ENCODE measurements at regions not wholly inside any gene's neighbourhood (a gene's known extent, or its start where the extent isn't known, plus 50 kb on each side); places are given as distances from the start of the nearest gene placed in this dataset.

DNA sequence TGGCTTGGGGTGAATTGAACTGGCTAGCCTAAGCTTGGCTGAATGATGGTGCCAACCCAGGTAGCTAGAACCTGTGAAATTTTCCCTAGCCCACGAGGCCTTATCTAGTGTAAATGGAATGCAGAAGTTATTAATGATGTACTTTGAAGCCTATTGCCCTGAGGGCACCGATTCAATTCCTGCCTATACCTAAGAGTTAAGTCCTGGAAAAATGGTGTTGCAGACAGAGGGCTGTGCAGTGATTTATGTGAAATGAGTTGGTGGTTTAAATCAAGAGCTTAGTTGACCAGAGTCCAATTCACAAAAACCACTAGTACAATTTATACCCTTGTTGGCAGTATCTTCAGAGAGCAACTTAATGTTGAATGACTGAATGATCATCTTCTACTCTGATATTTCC, 373.8 kb upstream of the JAG1 start:
- Histone ChIP-seq H3K36me3 (no peaks in the 10 kb centered on the region), H3K4me3 (ENCODE audit: low read depth in 1 of 2, low read length in 1 of 2) (no peak overlapping the region), H3K9me3 (no peaks in the 10 kb centered on the region), H3K27ac (no peak overlapping the region), H3K4me1 (ENCODE audit: control insufficient read depth in 1 of 2, insufficient read depth in 1 of 2, low read depth in 1 of 2, low read length in 1 of 2) (no peaks in the 10 kb centered on the region), H3K27me3 (no peaks in the 10 kb centered on the region)
- TF ChIP-seq, protein P1, sequence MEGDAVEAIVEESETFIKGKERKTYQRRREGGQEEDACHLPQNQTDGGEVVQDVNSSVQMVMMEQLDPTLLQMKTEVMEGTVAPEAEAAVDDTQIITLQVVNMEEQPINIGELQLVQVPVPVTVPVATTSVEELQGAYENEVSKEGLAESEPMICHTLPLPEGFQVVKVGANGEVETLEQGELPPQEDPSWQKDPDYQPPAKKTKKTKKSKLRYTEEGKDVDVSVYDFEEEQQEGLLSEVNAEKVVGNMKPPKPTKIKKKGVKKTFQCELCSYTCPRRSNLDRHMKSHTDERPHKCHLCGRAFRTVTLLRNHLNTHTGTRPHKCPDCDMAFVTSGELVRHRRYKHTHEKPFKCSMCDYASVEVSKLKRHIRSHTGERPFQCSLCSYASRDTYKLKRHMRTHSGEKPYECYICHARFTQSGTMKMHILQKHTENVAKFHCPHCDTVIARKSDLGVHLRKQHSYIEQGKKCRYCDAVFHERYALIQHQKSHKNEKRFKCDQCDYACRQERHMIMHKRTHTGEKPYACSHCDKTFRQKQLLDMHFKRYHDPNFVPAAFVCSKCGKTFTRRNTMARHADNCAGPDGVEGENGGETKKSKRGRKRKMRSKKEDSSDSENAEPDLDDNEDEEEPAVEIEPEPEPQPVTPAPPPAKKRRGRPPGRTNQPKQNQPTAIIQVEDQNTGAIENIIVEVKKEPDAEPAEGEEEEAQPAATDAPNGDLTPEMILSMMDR (IDR thresholded peaks at IDR 0.05): no peak

DNA sequence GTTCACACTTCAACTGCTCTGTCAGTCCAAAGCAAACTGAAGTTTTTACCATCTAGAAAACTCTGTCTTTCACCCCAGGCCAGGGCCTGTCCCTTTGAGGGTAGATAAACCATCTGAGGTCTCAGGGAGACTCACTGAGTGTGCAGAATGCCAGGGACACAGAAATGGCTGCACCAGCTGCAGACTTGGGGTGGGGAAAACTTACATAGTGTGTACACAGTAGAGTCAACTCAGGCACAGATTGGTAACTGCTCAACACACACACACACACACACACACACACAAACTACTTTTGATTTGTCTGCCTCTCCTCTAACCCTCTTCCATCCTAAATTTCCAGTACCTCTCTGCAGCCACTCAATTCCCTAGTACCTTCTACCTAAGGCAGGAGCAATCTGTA, 374.9 kb upstream of the JAG1 start:
- H3K27me3 ChIP-seq: no peaks in the 10 kb centered on the region

DNA sequence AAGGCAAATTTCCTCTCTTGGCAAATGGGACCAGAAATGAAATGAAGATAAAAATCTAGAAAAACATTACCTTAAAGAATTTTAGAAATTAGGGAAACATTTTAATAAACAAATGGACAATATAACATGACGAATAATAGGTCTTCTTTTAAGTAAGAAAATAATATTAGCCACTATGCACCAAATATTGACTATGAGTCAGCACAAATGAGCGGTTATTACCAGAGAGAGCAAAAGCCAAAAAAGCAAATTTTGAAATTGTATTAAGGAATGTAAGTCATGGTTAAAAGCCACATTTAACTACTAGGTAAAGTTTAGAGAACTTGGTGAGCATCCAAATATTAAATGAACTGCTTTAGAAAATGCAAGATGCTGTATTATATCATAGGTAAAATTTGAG, 376.6 kb upstream of the JAG1 start:
- no peaks in the 10 kb centered on the region for H3K36me3 ChIP-seq
- TF ChIP-seq, protein P1 (IDR thresholded peaks at IDR 0.05): no peak
- no peak overlapping the region for H3K4me3 ChIP-seq (ENCODE audit: low read depth in 1 of 2, low read length in 1 of 2)
- no peaks in the 10 kb centered on the region for H3K4me1 ChIP-seq (ENCODE audit: control insufficient read depth in 1 of 2, insufficient read depth in 1 of 2, low read depth in 1 of 2, low read length in 1 of 2)
- H3K27me3 ChIP-seq: no peaks in the 10 kb centered on the region
- no peaks in the 10 kb centered on the region for H3K9me3 ChIP-seq
- no peak overlapping the region for H3K27ac ChIP-seq

More for the DNA sequence above, 374.9 kb upstream of the JAG1 start:
- TF ChIP-seq, protein P1 (IDR thresholded peaks at IDR 0.05): no peak
- no peak overlapping the region for H3K27ac ChIP-seq
- no peaks in the 10 kb centered on the region for H3K9me3 ChIP-seq
- H3K4me3 ChIP-seq (ENCODE audit: low read depth in 1 of 2, low read length in 1 of 2): no peak overlapping the region
- no peaks in the 10 kb centered on the region for H3K4me1 ChIP-seq (ENCODE audit: control insufficient read depth in 1 of 2, insufficient read depth in 1 of 2, low read depth in 1 of 2, low read length in 1 of 2)
- no peaks in the 10 kb centered on the region for H3K36me3 ChIP-seq

DNA sequence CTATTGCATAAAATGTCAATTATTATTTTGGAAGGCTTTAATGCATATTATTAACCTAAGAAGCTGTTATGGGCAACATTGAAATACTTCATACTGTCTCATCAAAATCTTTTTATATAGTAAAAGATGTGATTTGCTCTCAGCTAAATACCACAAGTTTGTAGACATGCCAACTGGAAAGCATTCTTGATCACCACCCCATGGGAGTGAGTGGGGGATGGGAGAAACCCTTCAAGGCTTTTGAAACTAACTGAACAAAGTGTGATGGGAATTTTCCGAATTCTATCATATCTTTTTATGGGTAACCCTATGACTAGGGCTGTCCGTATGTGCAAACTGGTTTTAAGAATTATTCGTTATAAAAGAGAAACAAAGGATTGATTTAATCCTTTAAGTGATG, 377.3 kb upstream of the JAG1 start:
- H3K27me3 ChIP-seq: no peaks in the 10 kb centered on the region
- no peaks in the 10 kb centered on the region for H3K36me3 ChIP-seq
- TF ChIP-seq, protein P1 (IDR thresholded peaks at IDR 0.05): no peak
- no peaks in the 10 kb centered on the region for H3K9me3 ChIP-seq
- H3K27ac ChIP-seq: no peak overlapping the region
- no peaks in the 10 kb centered on the region for H3K4me1 ChIP-seq (ENCODE audit: control insufficient read depth in 1 of 2, insufficient read depth in 1 of 2, low read depth in 1 of 2, low read length in 1 of 2)
- no peak overlapping the region for H3K4me3 ChIP-seq (ENCODE audit: low read depth in 1 of 2, low read length in 1 of 2)

DNA sequence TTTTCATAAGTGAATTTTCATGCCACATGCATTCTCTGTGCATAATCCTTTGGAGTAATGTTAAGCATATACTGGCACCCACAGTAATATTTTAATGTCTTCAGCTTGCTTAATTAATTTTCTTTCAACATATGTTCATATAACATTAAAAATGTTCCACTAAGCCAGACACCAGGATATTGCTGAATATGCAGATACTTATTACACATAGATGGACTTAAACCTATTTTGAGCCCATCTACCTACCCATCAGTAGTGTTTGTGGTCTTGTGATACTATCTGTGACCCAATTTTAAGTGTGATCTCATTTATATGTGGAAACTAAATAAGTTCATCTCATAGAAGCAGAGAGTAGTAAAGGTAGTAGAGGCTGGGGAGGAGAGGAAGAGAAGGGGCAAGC, 379.5 kb upstream of the JAG1 start:
- H3K27me3 ChIP-seq: no peaks in the 10 kb centered on the region
- no peaks in the 10 kb centered on the region for H3K4me1 ChIP-seq (ENCODE audit: control insufficient read depth in 1 of 2, insufficient read depth in 1 of 2, low read depth in 1 of 2, low read length in 1 of 2)

More for the DNA sequence above, 379.5 kb upstream of the JAG1 start:
- H3K36me3 ChIP-seq: no peaks in the 10 kb centered on the region
- TF ChIP-seq, protein P1 (IDR thresholded peaks at IDR 0.05): no peak
- no peaks in the 10 kb centered on the region for H3K9me3 ChIP-seq
- no peak overlapping the region for H3K27ac ChIP-seq
- no peak overlapping the region for H3K4me3 ChIP-seq (ENCODE audit: low read depth in 1 of 2, low read length in 1 of 2)
